A673 (cell line): ENCODE measurements at regions not wholly inside any gene's neighbourhood (a gene's known extent, or its start where the extent isn't known, plus 50 kb on each side); places are given as distances from the start of the nearest gene placed in this dataset.

Experiments
- BruUV-seq: library from RNA; stranded (reverse); fragments of 400-500 nt; replicated peaks from 2 replicates; lab custom pipeline; 2021; lab: Mats Ljungman, UMichigan
- CTCF ChIA-PET: fragments of 300-600 bp; sonication (Branson Sonifier 250); formaldehyde crosslinking; loops from one replicate; lab custom pipeline; 2022; ENCODE audit warnings: antibody characterized with exemption; lab: Charles Lee
- POLR2A ChIA-PET: fragments of 300-600 bp; sonication (Branson Sonifier 250); formaldehyde crosslinking; loops from one replicate; lab custom pipeline; 2022; ENCODE audit warnings: antibody characterized with exemption; ENCODE audit not compliant: low non-redundant PET; lab: Charles Lee
- DNase-seq: peaks from one replicate; pipeline ENCODE4 v3.0.0-alpha.2; 2015; ENCODE audit warnings: low spot score
- H3K27ac ChIP-seq: fragments of 200-600 bp; sonication (generic); 2 replicates; pipeline ENCODE4 v1.5.1; 2016; ENCODE audit warnings: mixed run types, low read depth, mild to moderate bottlenecking, mixed read lengths, antibody characterized with exemption, low read length; ENCODE audit not compliant: poor library complexity, severe bottlenecking
- H3K27me3 ChIP-seq: fragments of 200-600 bp; sonication (generic); replicated peaks from 2 replicates; pipeline ENCODE4 v1.6.1; 2017; ENCODE audit warnings: mixed run types, low read depth, mild to moderate bottlenecking, mixed read lengths, antibody characterized with exemption, low read length; ENCODE audit not compliant: insufficient read depth, poor library complexity
- H3K36me3 ChIP-seq: fragments of 200-600 bp; sonication (generic); 2 replicates; pipeline ENCODE4 v1.6.1; 2016; ENCODE audit warnings: mixed run types, mild to moderate bottlenecking, mixed read lengths, antibody characterized with exemption, low read length; ENCODE audit not compliant: insufficient read depth, poor library complexity, severe bottlenecking
- H3K4me1 ChIP-seq: fragments of 200-600 bp; sonication (generic); 2 replicates; pipeline ENCODE4 v1.6.1; 2017; ENCODE audit warnings: mixed run types, mild to moderate bottlenecking, mixed read lengths, antibody characterized with exemption, low read length; ENCODE audit not compliant: insufficient read depth, poor library complexity, severe bottlenecking
- H3K4me3 ChIP-seq: fragments of 200-600 bp; sonication (generic); 2 replicates; pipeline ENCODE4 v1.5.1; 2016; ENCODE audit warnings: low read depth, mixed run types, mild to moderate bottlenecking, mixed read lengths, low read length; ENCODE audit not compliant: poor library complexity, severe bottlenecking
- H3K9me3 ChIP-seq: fragments of 200-600 bp; sonication (generic); 2 replicates; pipeline ENCODE4 v1.6.1; 2016; ENCODE audit warnings: mixed run types, low read depth, mild to moderate bottlenecking, mixed read lengths, antibody characterized with exemption, low read length; ENCODE audit not compliant: poor library complexity, severe bottlenecking
- CTCF ChIP-seq: fragments of 300-800, 200-600 bp; sonication (generic); conservative IDR thresholded peaks from 2 replicates; pipeline ENCODE4 v1.5.1; 2017; ENCODE audit warnings: low read depth, mild to moderate bottlenecking, antibody characterized with exemption, low read length, moderate library complexity, mixed read lengths
- EZH2 ChIP-seq: fragments of 200-600 bp; sonication (generic); IDR thresholded peaks from 2 replicates; pipeline ENCODE4 v1.6.1; 2017; ENCODE audit warnings: borderline replicate concordance, low read depth, mild to moderate bottlenecking, mixed read lengths, antibody characterized with exemption, low read length; ENCODE audit not compliant: poor library complexity, severe bottlenecking
- intact Hi-C: fragments of 100-400 bp; cut with micrococcal nuclease; formaldehyde crosslinking; loops from one replicate; pipeline ENCODE4 v1.10.0; 2022; ENCODE audit not compliant: unreplicated experiment

- TF ChIP-seq CTCF, result no peak
- TF ChIP-seq EZH2, result no peak
- ChIA-PET POLR2A (no interaction called here), CTCF (no interaction called here)
- Histone ChIP-seq H3K4me3 (no peak overlapping the region), H3K27ac (no peak overlapping the region), H3K9me3 (no peaks in the 10 kb centered on the region), H3K4me1 (no peaks in the 10 kb centered on the region), H3K36me3 (no peaks in the 10 kb centered on the region), H3K27me3 (no peaks in the 10 kb centered on the region)
- BruUV-seq, result no TSS peak
- intact Hi-C loops, result no loop called here
- DNase-seq, result no peak
These were observed 1858.7 kb upstream of the CELF4 start for GRCh38 chr18:39424261-39424660.

GRCh38 chr18:39421276-39421675 lies 1855.7 kb upstream of the CELF4 start:
- intact Hi-C loops, result no loop called here
- ChIA-PET POLR2A (no interaction called here), CTCF (no interaction called here)
- no peaks in the 10 kb centered on the region for H3K9me3 ChIP-seq
- no peaks in the 10 kb centered on the region for H3K36me3 ChIP-seq
- H3K27ac ChIP-seq, result no peak overlapping the region
- H3K27me3 ChIP-seq, result no peaks in the 10 kb centered on the region
- no peak for TF ChIP-seq EZH2
- no peak for TF ChIP-seq CTCF
- no TSS peak for BruUV-seq
- H3K4me3 ChIP-seq, result no peak overlapping the region
- H3K4me1 ChIP-seq, result no peaks in the 10 kb centered on the region
- DNase-seq, result no peak

GRCh38 chr18:39419315-39419714 lies 1853.7 kb upstream of the CELF4 start:
- ChIA-PET CTCF (no interaction called here), POLR2A (no interaction called here)
- H3K27ac ChIP-seq, result no peak overlapping the region
- H3K27me3 ChIP-seq, result no peaks in the 10 kb centered on the region
- TF ChIP-seq EZH2 (no peak), CTCF (no peak)
- H3K4me3 ChIP-seq, result no peak overlapping the region
- intact Hi-C loops, result no loop called here
- no peaks in the 10 kb centered on the region for H3K36me3 ChIP-seq
- DNase-seq, result no peak
- no TSS peak for BruUV-seq
- no peaks in the 10 kb centered on the region for H3K9me3 ChIP-seq
- H3K4me1 ChIP-seq, result no peaks in the 10 kb centered on the region
